H9 (cell line): ENCODE measurements at regions not wholly inside any gene's neighbourhood (a gene's known extent, or its start where the extent isn't known, plus 50 kb on each side); places are given as distances from the start of the nearest gene placed in this dataset.

Experiments
- DNase-seq: peaks from one replicate; pipeline ENCODE4 v3.0.0-alpha.2; 2017
- H2AFZ ChIP-seq: one replicate; pipeline ENCODE4 v1.6.1; 2013; ENCODE audit warnings: mild to moderate bottlenecking, low read length, control low read depth, moderate library complexity
- H2AK5ac ChIP-seq: 2 replicates; pipeline ENCODE4 v1.6.1; 2013; ENCODE audit warnings: low read length, control low read depth, mixed read lengths; ENCODE audit not compliant: insufficient read length
- H2BK120ac ChIP-seq: one replicate; pipeline ENCODE4 v1.6.1; 2013; ENCODE audit warnings: low read depth, mild to moderate bottlenecking, low read length, control low read depth, inconsistent platforms; ENCODE audit not compliant: poor library complexity, severe bottlenecking
- H2BK12ac ChIP-seq: 2 replicates; pipeline ENCODE4 v1.6.1; 2013; ENCODE audit warnings: low read length, control low read depth, mixed read lengths, low read depth; ENCODE audit not compliant: insufficient read length
- H2BK15ac ChIP-seq: 2 replicates; pipeline ENCODE4 v1.6.1; 2013; ENCODE audit warnings: low read depth, low read length, control low read depth
- H2BK20ac ChIP-seq: one replicate; pipeline ENCODE4 v1.6.1; 2013; ENCODE audit warnings: low read depth, mild to moderate bottlenecking, low read length, control low read depth, inconsistent platforms; ENCODE audit not compliant: poor library complexity, severe bottlenecking
- H2BK5ac ChIP-seq: 2 replicates; pipeline ENCODE4 v1.6.1; 2013; ENCODE audit warnings: low read length, control low read depth, mixed read lengths; ENCODE audit not compliant: insufficient read length
- H3K14ac ChIP-seq: 2 replicates; pipeline ENCODE4 v1.6.1; 2013; ENCODE audit warnings: low read length, control low read depth; ENCODE audit not compliant: insufficient read depth
- H3K18ac ChIP-seq: 2 replicates; pipeline ENCODE4 v1.6.1; 2013; ENCODE audit warnings: low read depth, mild to moderate bottlenecking, mixed read lengths, low read length, control low read depth; ENCODE audit not compliant: insufficient read length
- H3K23ac ChIP-seq: 2 replicates; pipeline ENCODE4 v1.6.1; 2013; ENCODE audit warnings: low read length, control low read depth, mixed read lengths, low read depth; ENCODE audit not compliant: insufficient read length
- H3K23me2 ChIP-seq: 2 replicates; pipeline ENCODE4 v1.6.1; 2013; ENCODE audit warnings: low read depth, mild to moderate bottlenecking, mixed read lengths, low read length, control low read depth; ENCODE audit not compliant: insufficient read length, poor library complexity, severe bottlenecking
- H3K27ac ChIP-seq: 2 replicates; pipeline ENCODE4 v1.5.1; 2013; ENCODE audit warnings: low read length, control low read depth, mixed read lengths, low read depth; ENCODE audit not compliant: insufficient read length
- H3K27me3 ChIP-seq: 2 replicates; pipeline ENCODE4 v1.6.1; 2013; ENCODE audit warnings: low read length, control low read depth, inconsistent platforms; ENCODE audit not compliant: insufficient read depth
- H3K4ac ChIP-seq: 2 replicates; pipeline ENCODE4 v1.6.1; 2013; ENCODE audit warnings: low read depth, mild to moderate bottlenecking, control low read depth, inconsistent platforms, low read length, moderate library complexity
- H3K4me1 ChIP-seq: 2 replicates; pipeline ENCODE4 v1.6.1; 2013; ENCODE audit warnings: low read length, control low read depth, inconsistent platforms; ENCODE audit not compliant: insufficient read depth
- H3K4me2 ChIP-seq: 2 replicates; pipeline ENCODE4 v1.6.1; 2013; ENCODE audit warnings: low read length, control low read depth, mixed read lengths; ENCODE audit not compliant: insufficient read length, insufficient read depth
- H3K56ac ChIP-seq: 2 replicates; pipeline ENCODE4 v1.6.1; 2013; ENCODE audit warnings: low read depth, mild to moderate bottlenecking, mixed read lengths, low read length, control low read depth; ENCODE audit not compliant: insufficient read length
- H3K79me1 ChIP-seq: 2 replicates; pipeline ENCODE4 v1.6.1; 2013; ENCODE audit warnings: low read depth, mild to moderate bottlenecking, moderate library complexity, low read length, control low read depth, inconsistent platforms; ENCODE audit not compliant: insufficient read depth, poor library complexity, severe bottlenecking
- H3K79me2 ChIP-seq: 2 replicates; pipeline ENCODE4 v1.6.1; 2013; ENCODE audit warnings: low read length, control low read depth, inconsistent platforms; ENCODE audit not compliant: insufficient read depth
- H3K9ac ChIP-seq: 2 replicates; pipeline ENCODE4 v1.6.1; 2013; ENCODE audit warnings: low read length, control low read depth, mixed read lengths; ENCODE audit not compliant: insufficient read length; ENCODE audit errors: extremely low read depth
- H3K9me3 ChIP-seq: one replicate; pipeline ENCODE4 v1.6.1; 2013; ENCODE audit warnings: low read depth, low read length, inconsistent platforms; ENCODE audit not compliant: control insufficient read depth
- H3T11ph ChIP-seq: one replicate; pipeline ENCODE4 v1.6.1; 2013; ENCODE audit warnings: mild to moderate bottlenecking, low read length, control low read depth, inconsistent platforms
- H4K20me1 ChIP-seq: one replicate; pipeline ENCODE4 v1.6.1; 2013; ENCODE audit not compliant: control insufficient read depth, insufficient read length, insufficient read depth
- H4K5ac ChIP-seq: 2 replicates; pipeline ENCODE4 v1.6.1; 2013; ENCODE audit warnings: low read depth, mild to moderate bottlenecking, mixed read lengths, low read length, control low read depth; ENCODE audit not compliant: insufficient read length
- H4K8ac ChIP-seq: replicated peaks from 2 replicates; pipeline ENCODE4 v1.6.1; 2013; ENCODE audit warnings: low read length, control low read depth, mixed read lengths, low read depth; ENCODE audit not compliant: insufficient read length
- H4K91ac ChIP-seq: 2 replicates; pipeline ENCODE4 v1.6.1; 2013; ENCODE audit warnings: low read depth, mild to moderate bottlenecking, moderate library complexity, mixed read lengths, low read length, control low read depth; ENCODE audit not compliant: insufficient read length
- H3K27ac Mint-ChIP-seq, 3 experiments: 2 replicates in 2 of 3; 3 replicates in 1 of 3; pipeline ENCODE4 v1.8.0; 2020 to 2021; ENCODE audit warnings: mixed read lengths in 3 of 3, mild to moderate bottlenecking in 1 of 3, moderate library complexity in 1 of 3
- H3K27me3 Mint-ChIP-seq: 2 replicates; pipeline ENCODE4 v1.8.0; 2021; ENCODE audit warnings: low read depth, mild to moderate bottlenecking, moderate library complexity, mixed read lengths
- H3K36me3 Mint-ChIP-seq, 3 experiments: 2 replicates in 2 of 3; 3 replicates in 1 of 3; pipeline ENCODE4 v1.8.0; 2020 to 2021; ENCODE audit warnings: low read depth in 3 of 3, mixed read lengths in 3 of 3; ENCODE audit not compliant: insufficient read depth in 1 of 3
- H3K4me1 Mint-ChIP-seq, 2 experiments: 2 replicates each; pipeline ENCODE4 v1.8.0; 2020; ENCODE audit warnings: mixed read lengths in 2 of 2
- H3K4me3 Mint-ChIP-seq, 2 experiments: 2 replicates in 1 of 2; 3 replicates in 1 of 2; pipeline ENCODE4 v1.8.0; 2020 to 2021; ENCODE audit warnings: mild to moderate bottlenecking in 2 of 2, mixed read lengths in 2 of 2, moderate library complexity in 1 of 2
- H3K9me3 Mint-ChIP-seq, 2 experiments: 2 replicates in 1 of 2; 3 replicates in 1 of 2; pipeline ENCODE4 v1.8.0; 2020; ENCODE audit warnings: mild to moderate bottlenecking in 2 of 2, mixed read lengths in 2 of 2, moderate library complexity in 1 of 2
- CTCF ChIP-seq: fragments of 200-600 bp; sonication (generic); conservative IDR thresholded peaks from 3 replicates; pipeline ENCODE4 v1.8.0; 2021; ENCODE audit warnings: antibody characterized with exemption, mild to moderate bottlenecking
- WGBS: extraction: QIAGEN DNeasy Blood & Tissue Kit; methylation state at CpG from one replicate; pipeline ENCODE4 v1.1.7; 2013; ENCODE audit warnings: missing lambda C conversion rate, low lambda C conversion rate, mixed read lengths; ENCODE audit not compliant: insufficient read length; ENCODE audit errors: extremely low coverage; 5-methylcytosine and 5-hydroxymethylcytosine counted together

- no CpG with 5 or more reads among the region's 2 CpGs for WGBS
Measured at GRCh38 chr2:5051300-5051699, 640.9 kb upstream of the SOX11 start.

More at GRCh38 chr2:5051300-5051699, 640.9 kb upstream of the SOX11 start:
- no peak overlapping the region for H2BK120ac ChIP-seq
- Mint-ChIP-seq H3K9me3 (no peaks in the 10 kb centered on the region), H3K4me3 (no peak overlapping the region), H3K36me3 (no peaks in the 10 kb centered on the region), H3K27me3 (no peaks in the 10 kb centered on the region), H3K27ac (no peak overlapping the region), H3K4me1 (no peaks in the 10 kb centered on the region)
- H3K4ac ChIP-seq, result no peak overlapping the region
- no peaks in the 10 kb centered on the region for H3K27me3 ChIP-seq
- no peaks in the 10 kb centered on the region for H3K4me1 ChIP-seq
- H3K18ac ChIP-seq, result no peak overlapping the region
- H3K9ac ChIP-seq, result no peak overlapping the region
- H3K14ac ChIP-seq, result no peak overlapping the region
- no peak overlapping the region for H3K27ac ChIP-seq
- H4K8ac ChIP-seq, result no peak overlapping the region
- H2BK12ac ChIP-seq, result no peak overlapping the region
- H3K79me2 ChIP-seq, result no peaks in the 10 kb centered on the region
- no peaks in the 10 kb centered on the region for H3K79me1 ChIP-seq
- no peak overlapping the region for H2AFZ ChIP-seq
- H2BK15ac ChIP-seq, result no peak overlapping the region
- H4K20me1 ChIP-seq, result no peaks in the 10 kb centered on the region
- H4K91ac ChIP-seq, result no peak overlapping the region
- H3K23ac ChIP-seq, result no peak overlapping the region
- H3K4me2 ChIP-seq, result no peak overlapping the region
- no peak for DNase-seq
- no peak overlapping the region for H2BK20ac ChIP-seq
- H2BK5ac ChIP-seq, result no peak overlapping the region
- no peaks in the 10 kb centered on the region for H3K9me3 ChIP-seq
- no peak overlapping the region for H4K5ac ChIP-seq
- TF ChIP-seq CTCF, result no peak
- no peaks in the 10 kb centered on the region for H3K23me2 ChIP-seq
- H2AK5ac ChIP-seq, result no peak overlapping the region
- no peak overlapping the region for H3T11ph ChIP-seq
- H3K56ac ChIP-seq, result no peak overlapping the region
